ENCODE measurements at regions not wholly inside any gene's neighbourhood (a gene's known extent, or its start where the extent isn't known, plus 50 kb on each side); places are given as distances from the start of the nearest gene placed in this dataset.

- TF ChIP-seq, protein P1, sequence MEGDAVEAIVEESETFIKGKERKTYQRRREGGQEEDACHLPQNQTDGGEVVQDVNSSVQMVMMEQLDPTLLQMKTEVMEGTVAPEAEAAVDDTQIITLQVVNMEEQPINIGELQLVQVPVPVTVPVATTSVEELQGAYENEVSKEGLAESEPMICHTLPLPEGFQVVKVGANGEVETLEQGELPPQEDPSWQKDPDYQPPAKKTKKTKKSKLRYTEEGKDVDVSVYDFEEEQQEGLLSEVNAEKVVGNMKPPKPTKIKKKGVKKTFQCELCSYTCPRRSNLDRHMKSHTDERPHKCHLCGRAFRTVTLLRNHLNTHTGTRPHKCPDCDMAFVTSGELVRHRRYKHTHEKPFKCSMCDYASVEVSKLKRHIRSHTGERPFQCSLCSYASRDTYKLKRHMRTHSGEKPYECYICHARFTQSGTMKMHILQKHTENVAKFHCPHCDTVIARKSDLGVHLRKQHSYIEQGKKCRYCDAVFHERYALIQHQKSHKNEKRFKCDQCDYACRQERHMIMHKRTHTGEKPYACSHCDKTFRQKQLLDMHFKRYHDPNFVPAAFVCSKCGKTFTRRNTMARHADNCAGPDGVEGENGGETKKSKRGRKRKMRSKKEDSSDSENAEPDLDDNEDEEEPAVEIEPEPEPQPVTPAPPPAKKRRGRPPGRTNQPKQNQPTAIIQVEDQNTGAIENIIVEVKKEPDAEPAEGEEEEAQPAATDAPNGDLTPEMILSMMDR (IDR thresholded peaks at IDR 0.05) = no peak
- TF ChIP-seq POLR2A (IDR thresholded peaks at IDR 0.05) = no peak
These were observed 601.4 kb upstream of the MGMT start for GRCh38 chr10:128865436-128866195.
